ENCODE measurements at regions not wholly inside any gene's neighbourhood (a gene's known extent, or its start where the extent isn't known, plus 50 kb on each side); places are given as distances from the start of the nearest gene placed in this dataset.

GRCh38 chr5:175813943-175814630 lies 57.3 kb upstream of the CPLX2 start:
- no peaks in the 10 kb centered on the region for H3K36me3 ChIP-seq (ENCODE audit: insufficient read depth in 1 of 2, low read depth in 1 of 2)
- ATAC-seq (no peak), DNase-seq (no peak)
- no peaks in the 10 kb centered on the region for H3K9me3 ChIP-seq
- H3K4me1 ChIP-seq, result no peaks in the 10 kb centered on the region
- H3K27me3 ChIP-seq (ENCODE audit: insufficient read depth in 3 of 3, low read length in 2 of 3), result peaks cover 0 to 27% (median 5%) of the 10 kb centered on the region in 3 donors
- intact Hi-C loops (cut with DNase I), result no loop called here
- TF ChIP-seq, protein P1, sequence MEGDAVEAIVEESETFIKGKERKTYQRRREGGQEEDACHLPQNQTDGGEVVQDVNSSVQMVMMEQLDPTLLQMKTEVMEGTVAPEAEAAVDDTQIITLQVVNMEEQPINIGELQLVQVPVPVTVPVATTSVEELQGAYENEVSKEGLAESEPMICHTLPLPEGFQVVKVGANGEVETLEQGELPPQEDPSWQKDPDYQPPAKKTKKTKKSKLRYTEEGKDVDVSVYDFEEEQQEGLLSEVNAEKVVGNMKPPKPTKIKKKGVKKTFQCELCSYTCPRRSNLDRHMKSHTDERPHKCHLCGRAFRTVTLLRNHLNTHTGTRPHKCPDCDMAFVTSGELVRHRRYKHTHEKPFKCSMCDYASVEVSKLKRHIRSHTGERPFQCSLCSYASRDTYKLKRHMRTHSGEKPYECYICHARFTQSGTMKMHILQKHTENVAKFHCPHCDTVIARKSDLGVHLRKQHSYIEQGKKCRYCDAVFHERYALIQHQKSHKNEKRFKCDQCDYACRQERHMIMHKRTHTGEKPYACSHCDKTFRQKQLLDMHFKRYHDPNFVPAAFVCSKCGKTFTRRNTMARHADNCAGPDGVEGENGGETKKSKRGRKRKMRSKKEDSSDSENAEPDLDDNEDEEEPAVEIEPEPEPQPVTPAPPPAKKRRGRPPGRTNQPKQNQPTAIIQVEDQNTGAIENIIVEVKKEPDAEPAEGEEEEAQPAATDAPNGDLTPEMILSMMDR (IDR thresholded peaks at IDR 0.05), result no peak
- no peak overlapping the region for H3K4me3 ChIP-seq
- H3K27ac ChIP-seq, result no peak overlapping the region
- WGBS, 3 donors, result 62 to 70% (median 65%) methylated on average over 4 of the region's 4 CpGs

- DNase-seq, result peak; percentile 27 to 61
- Histone ChIP-seq H3K27me3 (ENCODE audit: insufficient read depth in 3 of 3, low read length in 2 of 3) (peaks cover 0 to 31% (median 5%) of the 10 kb centered on the region in 3 donors), H3K9me3 (no peaks in the 10 kb centered on the region), H3K4me1 (no peaks in the 10 kb centered on the region), H3K27ac (no peak overlapping the region), H3K36me3 (ENCODE audit: insufficient read depth in 1 of 2, low read depth in 1 of 2) (no peaks in the 10 kb centered on the region), H3K4me3 (no peak overlapping the region)
- TF ChIP-seq, protein P1 (IDR thresholded peaks at IDR 0.05), result no peak
- no peak for ATAC-seq
- 18 to 24% (median 23%) methylated on average over 9 to 10 of the region's 10 CpGs for WGBS, 3 donors
- intact Hi-C loops (cut with DNase I), result no loop called here
Measured at GRCh38 chr5:175814691-175815090, 56.7 kb upstream of the CPLX2 start.

- WGBS, 3 donors, result 76 to 77% (median 76%) methylated on average over 9 of the region's 9 CpGs
- DNase-seq, result no peak
- TF ChIP-seq, protein P1 (IDR thresholded peaks at IDR 0.05), result no peak
- no peaks in the 10 kb centered on the region for H3K9me3 ChIP-seq
- no peak overlapping the region for H3K4me3 ChIP-seq
- H3K36me3 ChIP-seq (ENCODE audit: insufficient read depth in 1 of 2, low read depth in 1 of 2), result no peaks in the 10 kb centered on the region
- H3K27ac ChIP-seq, result no peak overlapping the region
- ATAC-seq, result no peak
- peaks cover 0 to 33% (median 5%) of the 10 kb centered on the region in 3 donors for H3K27me3 ChIP-seq (ENCODE audit: insufficient read depth in 3 of 3, low read length in 2 of 3)
- no peaks in the 10 kb centered on the region for H3K4me1 ChIP-seq
- intact Hi-C loops (cut with DNase I), result no loop called here
Measured at GRCh38 chr5:175815126-175815913, 56.1 kb upstream of the CPLX2 start.

- WGBS, 3 donors, result 44 to 49% (median 46%) methylated on average over 10 of the region's 10 CpGs
- H3K27ac ChIP-seq, result no peak overlapping the region
- H3K27me3 ChIP-seq (ENCODE audit: insufficient read depth in 3 of 3, low read length in 2 of 3), result peaks cover 0 to 38% (median 5%) of the 10 kb centered on the region in 3 donors
- ATAC-seq (no peak), DNase-seq (no peak)
- intact Hi-C loops (cut with DNase I), result no loop called here
- H3K4me1 ChIP-seq, result no peaks in the 10 kb centered on the region
- no peaks in the 10 kb centered on the region for H3K9me3 ChIP-seq
- TF ChIP-seq, protein P1 (IDR thresholded peaks at IDR 0.05), result no peak
- H3K36me3 ChIP-seq (ENCODE audit: insufficient read depth in 1 of 2, low read depth in 1 of 2), result no peaks in the 10 kb centered on the region
- H3K4me3 ChIP-seq, result no peak overlapping the region
Measured at GRCh38 chr5:175816348-175816747, 55.0 kb upstream of the CPLX2 start.

Data from psoas muscle (tissue), 7 donors.